ENCODE measurements at regions not wholly inside any gene's neighbourhood (a gene's known extent, or its start where the extent isn't known, plus 50 kb on each side); places are given as distances from the start of the nearest gene placed in this dataset.

DNA sequence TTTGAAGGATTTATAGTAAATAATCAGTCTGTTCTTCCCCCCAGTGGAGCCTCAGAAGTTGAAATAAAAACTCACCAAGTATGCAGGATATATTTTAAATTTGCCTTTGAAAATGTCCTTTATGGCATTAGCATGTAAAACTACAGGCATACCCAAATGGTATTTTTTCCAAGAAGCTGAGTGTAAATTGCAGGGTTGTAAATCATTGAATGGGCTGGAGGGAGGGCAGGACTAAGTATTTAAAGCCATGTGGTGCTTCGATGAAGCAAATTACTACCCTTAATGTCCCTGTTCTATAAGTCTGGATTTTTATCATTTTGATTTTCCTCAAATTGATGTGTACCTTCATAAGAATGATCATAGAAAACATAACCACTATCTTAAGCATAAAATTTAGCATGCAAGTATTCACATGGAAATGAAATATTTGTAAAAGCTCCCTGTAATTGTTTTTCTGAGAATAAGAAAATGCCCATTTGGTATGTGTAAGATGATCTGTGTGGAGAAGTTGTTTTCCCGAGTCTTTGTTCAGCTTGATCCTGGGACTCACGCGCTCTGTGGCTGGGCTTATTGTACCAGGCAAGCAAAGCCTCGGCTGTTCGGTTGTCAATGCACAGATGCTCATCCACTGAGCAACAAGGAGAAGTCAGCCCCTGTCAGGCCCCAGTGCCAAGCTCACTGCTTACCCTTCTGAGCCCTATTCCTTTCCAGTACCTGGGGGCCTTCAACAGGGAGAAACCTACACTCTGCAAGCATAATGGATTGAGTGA, 66.7 kb downstream of the CD164 start:
- no peak overlapping the region for H3K18ac ChIP-seq (ENCODE audit: low read depth in 1 of 2, low read length in 2 of 2)
- no peaks in the 10 kb centered on the region for H3K79me1 ChIP-seq (replicated peaks; ENCODE audit: low read length, poor library complexity, severe bottlenecking)
- WGBS = 93% methylated on average over 5 of the region's 6 CpGs
- H2BK5ac ChIP-seq (ENCODE audit: low read depth, low read length, poor library complexity, severe bottlenecking) = no peak overlapping the region
- no peak overlapping the region for H2BK120ac ChIP-seq (ENCODE audit: low read depth, low read length)
- H3K36me3 ChIP-seq (ENCODE audit: control insufficient read depth in 1 of 2, insufficient read depth in 2 of 2, low read depth in 1 of 2, low read length in 2 of 2) = no peaks in the 10 kb centered on the region
- no peak overlapping the region for H2BK15ac ChIP-seq (ENCODE audit: low read depth, poor library complexity, severe bottlenecking)
- H2AK5ac ChIP-seq (ENCODE audit: low read length, severe bottlenecking) = no peak overlapping the region
- H3K4me2 ChIP-seq (ENCODE audit: low read length, poor library complexity, severe bottlenecking) = no peak overlapping the region
- H3K27ac ChIP-seq (ENCODE audit: low read length, poor library complexity, severe bottlenecking) = no peak overlapping the region
- no peaks in the 10 kb centered on the region for H3K9me3 ChIP-seq (ENCODE audit: control insufficient read depth, low read length)
- H3K4me1 ChIP-seq (ENCODE audit: control insufficient read depth, insufficient read depth, low read depth, low read length) = peaks cover 1% of the 10 kb centered on the region
- DNase-seq = no peak
- no peak overlapping the region for H3K4me3 ChIP-seq (ENCODE audit: insufficient read depth in 1 of 2, low read depth in 1 of 2, low read length in 2 of 2)
- H3K14ac ChIP-seq (ENCODE audit: low read length in 2 of 2) = no peak overlapping the region
- no peak overlapping the region for H2AFZ ChIP-seq (ENCODE audit: low read depth, low read length)
- H4K8ac ChIP-seq (ENCODE audit: low read length) = no peak overlapping the region
- H3K9ac ChIP-seq (ENCODE audit: low read length) = no peak overlapping the region
- H3K23ac ChIP-seq (ENCODE audit: low read length in 2 of 2) = no peak overlapping the region
- no peak overlapping the region for H2BK12ac ChIP-seq (ENCODE audit: low read length in 2 of 2)
- H4K91ac ChIP-seq (ENCODE audit: low read length) = no peak overlapping the region
- H3K4ac ChIP-seq (ENCODE audit: low read depth in 1 of 2, low read length in 2 of 2) = no peak overlapping the region
- H3K27me3 ChIP-seq (ENCODE audit: control insufficient read depth in 1 of 2, insufficient read depth in 1 of 2, low read length in 2 of 2) = no peaks in the 10 kb centered on the region

DNA sequence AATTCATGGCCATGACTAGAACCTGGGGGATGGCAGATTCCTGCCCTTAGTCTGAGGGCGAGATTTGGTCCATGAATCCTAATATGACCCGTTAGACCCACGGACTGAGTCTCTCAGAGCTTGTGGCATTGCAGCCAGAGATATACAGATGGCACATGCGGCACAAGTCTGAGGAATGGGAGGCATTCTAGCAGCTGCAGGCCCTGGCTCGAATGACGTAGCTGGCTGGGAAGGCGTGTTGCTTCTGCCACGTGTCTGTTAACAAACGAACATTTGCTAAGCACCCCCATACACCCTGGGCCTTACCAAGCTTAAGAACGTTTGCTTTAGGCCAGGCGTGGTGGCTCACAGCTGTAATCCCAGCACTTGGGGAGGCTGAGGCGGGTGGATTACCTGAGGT, 68.0 kb downstream of the CD164 start:
- no peak overlapping the region for H3K14ac ChIP-seq (ENCODE audit: low read length in 2 of 2)
- H3K4ac ChIP-seq (ENCODE audit: low read depth in 1 of 2, low read length in 2 of 2) = no peak overlapping the region
- no peaks in the 10 kb centered on the region for H3K27me3 ChIP-seq (ENCODE audit: control insufficient read depth in 1 of 2, insufficient read depth in 1 of 2, low read length in 2 of 2)
- H2AFZ ChIP-seq (ENCODE audit: low read depth, low read length) = no peak overlapping the region
- H3K9me3 ChIP-seq (ENCODE audit: control insufficient read depth, low read length) = no peaks in the 10 kb centered on the region
- no peak overlapping the region for H3K4me2 ChIP-seq (ENCODE audit: low read length, poor library complexity, severe bottlenecking)
- no peak overlapping the region for H3K18ac ChIP-seq (ENCODE audit: low read depth in 1 of 2, low read length in 2 of 2)
- no peak overlapping the region for H4K91ac ChIP-seq (ENCODE audit: low read length)
- DNase-seq = no peak
- no peak overlapping the region for H3K4me3 ChIP-seq (ENCODE audit: insufficient read depth in 1 of 2, low read depth in 1 of 2, low read length in 2 of 2)
- no peaks in the 10 kb centered on the region for H3K36me3 ChIP-seq (ENCODE audit: control insufficient read depth in 1 of 2, insufficient read depth in 2 of 2, low read depth in 1 of 2, low read length in 2 of 2)
- WGBS = 85% methylated on average over 12 of the region's 12 CpGs
- no peak overlapping the region for H3K23ac ChIP-seq (ENCODE audit: low read length in 2 of 2)
- no peak overlapping the region for H2BK12ac ChIP-seq (ENCODE audit: low read length in 2 of 2)
- H3K27ac ChIP-seq (ENCODE audit: low read length, poor library complexity, severe bottlenecking) = no peak overlapping the region
- H2AK5ac ChIP-seq (ENCODE audit: low read length, severe bottlenecking) = no peak overlapping the region
- H2BK120ac ChIP-seq (ENCODE audit: low read depth, low read length) = no peak overlapping the region
- H3K4me1 ChIP-seq (ENCODE audit: control insufficient read depth, insufficient read depth, low read depth, low read length) = peaks cover 1% of the 10 kb centered on the region
- H2BK5ac ChIP-seq (ENCODE audit: low read depth, low read length, poor library complexity, severe bottlenecking) = no peak overlapping the region
- no peak overlapping the region for H4K8ac ChIP-seq (ENCODE audit: low read length)
- no peaks in the 10 kb centered on the region for H3K79me1 ChIP-seq (replicated peaks; ENCODE audit: low read length, poor library complexity, severe bottlenecking)
- H2BK15ac ChIP-seq (ENCODE audit: low read depth, poor library complexity, severe bottlenecking) = no peak overlapping the region
- H3K9ac ChIP-seq (ENCODE audit: low read length) = no peak overlapping the region

DNA sequence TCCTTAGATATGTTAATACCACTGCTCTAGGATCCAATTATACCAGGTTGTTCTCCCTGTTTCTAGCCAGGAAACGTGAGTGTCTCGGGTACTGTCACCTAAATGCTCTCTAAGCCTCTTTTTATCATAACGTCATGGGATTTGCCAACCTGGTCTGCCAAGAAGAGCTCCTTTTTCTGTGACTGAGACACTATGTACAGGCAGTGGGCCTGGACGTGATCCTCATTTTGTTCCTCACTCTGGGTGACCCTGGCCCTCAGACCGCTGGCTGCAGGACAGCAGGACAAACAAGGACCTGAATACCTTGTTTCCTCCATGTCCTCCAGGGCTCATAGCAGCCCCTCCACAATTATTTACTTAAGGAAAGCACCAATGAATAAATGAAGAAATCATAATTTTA, 69.1 kb downstream of the CD164 start:
- Histone ChIP-seq H2BK15ac (ENCODE audit: low read depth, poor library complexity, severe bottlenecking) (no peak overlapping the region), H3K4me1 (ENCODE audit: control insufficient read depth, insufficient read depth, low read depth, low read length) (no peaks in the 10 kb centered on the region), H3K9ac (ENCODE audit: low read length) (no peak overlapping the region), H2BK120ac (ENCODE audit: low read depth, low read length) (no peak overlapping the region), H2BK5ac (ENCODE audit: low read depth, low read length, poor library complexity, severe bottlenecking) (no peak overlapping the region), H2AK5ac (ENCODE audit: low read length, severe bottlenecking) (no peak overlapping the region), H3K4ac (ENCODE audit: low read depth in 1 of 2, low read length in 2 of 2) (no peak overlapping the region), H2BK12ac (ENCODE audit: low read length in 2 of 2) (no peak overlapping the region), H2AFZ (ENCODE audit: low read depth, low read length) (no peak overlapping the region), H3K79me1 (replicated peaks; ENCODE audit: low read length, poor library complexity, severe bottlenecking) (no peaks in the 10 kb centered on the region), H4K91ac (ENCODE audit: low read length) (no peak overlapping the region), H3K4me2 (ENCODE audit: low read length, poor library complexity, severe bottlenecking) (peak overlapping the region; percentile 8), H3K36me3 (ENCODE audit: control insufficient read depth in 1 of 2, insufficient read depth in 2 of 2, low read depth in 1 of 2, low read length in 2 of 2) (no peaks in the 10 kb centered on the region), H3K9me3 (ENCODE audit: control insufficient read depth, low read length) (no peaks in the 10 kb centered on the region), H3K27ac (ENCODE audit: low read length, poor library complexity, severe bottlenecking) (no peak overlapping the region), H4K8ac (ENCODE audit: low read length) (no peak overlapping the region), H3K23ac (ENCODE audit: low read length in 2 of 2) (no peak overlapping the region), H3K27me3 (ENCODE audit: control insufficient read depth in 1 of 2, insufficient read depth in 1 of 2, low read length in 2 of 2) (no peaks in the 10 kb centered on the region), H3K18ac (ENCODE audit: low read depth in 1 of 2, low read length in 2 of 2) (no peak overlapping the region), H3K4me3 (ENCODE audit: insufficient read depth in 1 of 2, low read depth in 1 of 2, low read length in 2 of 2) (no peak overlapping the region), H3K14ac (ENCODE audit: low read length in 2 of 2) (no peak overlapping the region)
- no peak for DNase-seq
- 92% methylated on average over 5 of the region's 5 CpGs for WGBS

DNA sequence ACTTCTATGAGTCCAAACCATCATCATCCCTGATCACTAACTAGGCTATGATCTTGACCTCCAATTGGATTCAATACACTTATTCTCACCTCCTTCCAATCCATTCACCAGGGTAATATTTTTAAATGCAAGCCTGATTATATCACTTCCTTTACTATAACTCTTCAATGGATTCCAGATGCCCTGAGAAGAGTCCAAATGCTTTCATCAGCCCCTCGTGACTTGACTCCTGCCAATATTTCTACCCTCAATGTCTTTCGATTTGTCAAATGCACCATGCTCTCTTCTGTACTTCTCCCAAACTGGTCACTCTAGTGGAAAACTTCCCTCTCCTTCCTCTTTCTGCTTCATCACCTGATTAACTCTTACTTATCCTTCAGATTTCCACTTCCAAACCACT, 70.8 kb downstream of the CD164 start:
- H3K4me3 ChIP-seq (ENCODE audit: insufficient read depth in 1 of 2, low read depth in 1 of 2, low read length in 2 of 2) = no peak overlapping the region
- DNase-seq = no peak
- H3K4me1 ChIP-seq (ENCODE audit: control insufficient read depth, insufficient read depth, low read depth, low read length) = no peaks in the 10 kb centered on the region
- no peaks in the 10 kb centered on the region for H3K36me3 ChIP-seq (ENCODE audit: control insufficient read depth in 1 of 2, insufficient read depth in 2 of 2, low read depth in 1 of 2, low read length in 2 of 2)
- H4K91ac ChIP-seq (ENCODE audit: low read length) = no peak overlapping the region
- H3K4ac ChIP-seq (ENCODE audit: low read depth in 1 of 2, low read length in 2 of 2) = no peak overlapping the region
- H3K4me2 ChIP-seq (ENCODE audit: low read length, poor library complexity, severe bottlenecking) = no peak overlapping the region
- no peak overlapping the region for H3K18ac ChIP-seq (ENCODE audit: low read depth in 1 of 2, low read length in 2 of 2)
- H4K8ac ChIP-seq (ENCODE audit: low read length) = no peak overlapping the region
- no peak overlapping the region for H2BK5ac ChIP-seq (ENCODE audit: low read depth, low read length, poor library complexity, severe bottlenecking)
- no peaks in the 10 kb centered on the region for H3K79me1 ChIP-seq (replicated peaks; ENCODE audit: low read length, poor library complexity, severe bottlenecking)
- H2BK12ac ChIP-seq (ENCODE audit: low read length in 2 of 2) = no peak overlapping the region
- H3K27me3 ChIP-seq (ENCODE audit: control insufficient read depth in 1 of 2, insufficient read depth in 1 of 2, low read length in 2 of 2) = no peaks in the 10 kb centered on the region
- H2BK120ac ChIP-seq (ENCODE audit: low read depth, low read length) = no peak overlapping the region
- WGBS = 87% methylated on average over 2 of the region's 2 CpGs
- no peak overlapping the region for H3K23ac ChIP-seq (ENCODE audit: low read length in 2 of 2)
- no peak overlapping the region for H3K27ac ChIP-seq (ENCODE audit: low read length, poor library complexity, severe bottlenecking)
- no peak overlapping the region for H2BK15ac ChIP-seq (ENCODE audit: low read depth, poor library complexity, severe bottlenecking)
- H2AK5ac ChIP-seq (ENCODE audit: low read length, severe bottlenecking) = no peak overlapping the region
- no peak overlapping the region for H3K14ac ChIP-seq (ENCODE audit: low read length in 2 of 2)
- H3K9me3 ChIP-seq (ENCODE audit: control insufficient read depth, low read length) = no peaks in the 10 kb centered on the region
- no peak overlapping the region for H2AFZ ChIP-seq (ENCODE audit: low read depth, low read length)
- peak overlapping the region; percentile 40 for H3K9ac ChIP-seq (ENCODE audit: low read length)
